ENCODE measurements at regions not wholly inside any gene's neighbourhood (a gene's known extent, or its start where the extent isn't known, plus 50 kb on each side); places are given as distances from the start of the nearest gene placed in this dataset.

DNA sequence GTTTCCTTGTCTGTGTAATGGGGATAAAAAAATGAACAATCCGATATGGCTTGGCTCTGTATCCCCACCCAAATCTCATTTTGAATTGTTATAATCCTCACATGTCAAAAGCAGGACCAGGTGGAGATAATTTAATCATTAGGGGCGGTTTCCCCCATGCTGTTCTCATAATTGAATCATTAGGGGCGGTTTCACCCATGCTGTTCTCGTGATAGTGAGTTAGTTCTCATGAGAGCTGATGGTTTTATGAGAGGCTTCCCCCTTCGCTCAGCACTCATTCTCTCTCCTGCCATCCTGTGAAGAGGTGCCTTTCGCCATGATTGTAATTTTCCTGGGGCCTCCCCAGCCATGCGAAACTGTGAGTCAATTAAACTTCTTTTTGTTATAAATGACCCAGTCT, 633.5 kb downstream of the RAPGEF2 start:
- H3K27ac ChIP-seq: no peak overlapping the region
- TF ChIP-seq, protein P1, sequence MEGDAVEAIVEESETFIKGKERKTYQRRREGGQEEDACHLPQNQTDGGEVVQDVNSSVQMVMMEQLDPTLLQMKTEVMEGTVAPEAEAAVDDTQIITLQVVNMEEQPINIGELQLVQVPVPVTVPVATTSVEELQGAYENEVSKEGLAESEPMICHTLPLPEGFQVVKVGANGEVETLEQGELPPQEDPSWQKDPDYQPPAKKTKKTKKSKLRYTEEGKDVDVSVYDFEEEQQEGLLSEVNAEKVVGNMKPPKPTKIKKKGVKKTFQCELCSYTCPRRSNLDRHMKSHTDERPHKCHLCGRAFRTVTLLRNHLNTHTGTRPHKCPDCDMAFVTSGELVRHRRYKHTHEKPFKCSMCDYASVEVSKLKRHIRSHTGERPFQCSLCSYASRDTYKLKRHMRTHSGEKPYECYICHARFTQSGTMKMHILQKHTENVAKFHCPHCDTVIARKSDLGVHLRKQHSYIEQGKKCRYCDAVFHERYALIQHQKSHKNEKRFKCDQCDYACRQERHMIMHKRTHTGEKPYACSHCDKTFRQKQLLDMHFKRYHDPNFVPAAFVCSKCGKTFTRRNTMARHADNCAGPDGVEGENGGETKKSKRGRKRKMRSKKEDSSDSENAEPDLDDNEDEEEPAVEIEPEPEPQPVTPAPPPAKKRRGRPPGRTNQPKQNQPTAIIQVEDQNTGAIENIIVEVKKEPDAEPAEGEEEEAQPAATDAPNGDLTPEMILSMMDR (IDR thresholded peaks at IDR 0.05): no peak
- no peaks in the 10 kb centered on the region for H3K9me3 ChIP-seq
- no peaks in the 10 kb centered on the region for H3K4me1 ChIP-seq (ENCODE audit: control insufficient read depth in 1 of 2, low read depth in 2 of 2)
- H3K36me3 ChIP-seq: no peaks in the 10 kb centered on the region
- no peak overlapping the region for H3K4me3 ChIP-seq
- no peak for DNase-seq (ENCODE audit: low spot score)
- no peak for ATAC-seq (ENCODE audit: insufficient number of reproducible peaks, low FRiP score, low read depth)
- H3K27me3 ChIP-seq (replicated peaks; ENCODE audit: insufficient read depth): no peaks in the 10 kb centered on the region

DNA sequence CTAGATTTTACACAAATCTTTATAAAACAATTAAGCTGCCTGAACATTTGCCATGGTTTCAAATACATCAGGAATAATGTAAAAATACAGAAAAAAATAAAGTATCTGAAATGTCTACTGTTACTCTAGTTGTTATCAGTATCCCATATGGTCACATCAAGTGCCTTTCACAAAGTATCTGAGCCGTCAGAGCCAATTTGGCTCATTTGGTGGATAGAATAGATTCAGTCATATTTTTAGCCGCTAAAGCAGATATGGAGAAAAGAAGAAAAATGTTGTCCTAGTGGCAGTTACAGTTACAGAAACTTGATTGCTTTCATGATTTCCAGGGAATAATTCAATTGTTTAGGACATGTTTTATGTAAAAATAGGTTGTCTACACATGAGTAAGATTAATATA, 641.1 kb downstream of the RAPGEF2 start:
- H3K9me3 ChIP-seq: no peaks in the 10 kb centered on the region
- ATAC-seq (ENCODE audit: insufficient number of reproducible peaks, low FRiP score, low read depth) (no peak), DNase-seq (ENCODE audit: low spot score) (no peak)
- no peak overlapping the region for H3K27ac ChIP-seq
- H3K36me3 ChIP-seq: no peaks in the 10 kb centered on the region
- TF ChIP-seq, protein P1 (IDR thresholded peaks at IDR 0.05): no peak
- no peaks in the 10 kb centered on the region for H3K4me1 ChIP-seq (ENCODE audit: control insufficient read depth in 1 of 2, low read depth in 2 of 2)
- H3K27me3 ChIP-seq (replicated peaks; ENCODE audit: insufficient read depth): no peaks in the 10 kb centered on the region
- H3K4me3 ChIP-seq: no peak overlapping the region

DNA sequence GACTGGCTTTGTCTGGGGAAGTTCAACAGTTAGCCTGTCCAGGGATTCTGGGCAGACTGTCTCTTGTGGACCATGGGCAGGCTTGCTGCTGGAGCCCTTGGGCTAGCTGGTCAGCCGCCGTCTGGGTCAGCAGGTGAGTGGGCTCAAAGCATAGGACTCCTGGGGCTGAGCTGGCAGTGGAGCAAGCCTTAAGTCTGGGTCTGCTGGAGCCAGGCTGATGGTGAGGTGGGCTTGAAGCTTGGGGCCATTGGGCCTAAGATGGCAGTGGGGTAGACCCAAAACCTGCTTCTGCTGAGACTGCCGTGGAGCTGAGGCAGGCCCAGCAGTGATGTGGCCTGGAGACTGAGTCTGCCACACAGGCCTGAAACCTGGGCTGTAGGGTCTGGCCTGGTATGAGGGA, 645.1 kb downstream of the RAPGEF2 start:
- no peaks in the 10 kb centered on the region for H3K36me3 ChIP-seq
- TF ChIP-seq, protein P1 (IDR thresholded peaks at IDR 0.05): no peak
- no peaks in the 10 kb centered on the region for H3K27me3 ChIP-seq (replicated peaks; ENCODE audit: insufficient read depth)
- DNase-seq (ENCODE audit: low spot score): no peak
- H3K4me3 ChIP-seq: no peak overlapping the region
- H3K9me3 ChIP-seq: no peaks in the 10 kb centered on the region
- ATAC-seq (ENCODE audit: insufficient number of reproducible peaks, low FRiP score, low read depth): no peak
- H3K27ac ChIP-seq: no peak overlapping the region
- no peaks in the 10 kb centered on the region for H3K4me1 ChIP-seq (ENCODE audit: control insufficient read depth in 1 of 2, low read depth in 2 of 2)

DNA sequence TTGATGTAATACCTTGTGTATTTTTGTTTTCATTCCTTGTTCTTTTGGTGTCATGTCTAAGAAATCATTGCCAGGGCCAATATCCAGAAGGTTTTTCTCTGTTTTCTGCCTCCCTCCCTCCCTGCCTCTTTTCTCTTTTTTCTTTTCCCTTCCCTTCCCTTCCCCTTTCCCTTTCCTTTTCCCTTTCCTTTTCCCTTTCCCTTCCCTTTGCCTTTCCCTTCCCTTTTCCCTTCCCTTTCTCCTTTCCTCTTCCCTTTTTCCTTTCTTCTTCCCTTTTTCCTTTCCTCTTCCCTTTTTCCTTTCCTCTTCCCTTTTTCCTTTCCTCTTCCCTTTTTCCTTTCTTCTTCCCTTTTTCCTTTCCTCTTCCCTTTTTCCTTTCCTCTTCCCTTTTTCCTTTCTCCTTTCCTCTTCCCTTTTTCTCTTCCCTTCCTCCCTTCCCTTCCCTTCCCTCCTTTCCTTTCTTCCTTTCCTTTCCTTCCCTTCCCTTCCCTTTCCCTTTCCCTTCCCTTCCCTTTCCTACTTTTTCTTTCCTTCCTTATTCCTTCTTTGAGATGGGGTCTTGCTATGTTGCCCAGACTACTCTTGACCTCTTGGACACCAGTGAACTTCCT, 646.1 kb downstream of the RAPGEF2 start:
- ATAC-seq (ENCODE audit: insufficient number of reproducible peaks, low FRiP score, low read depth): no peak

DNA sequence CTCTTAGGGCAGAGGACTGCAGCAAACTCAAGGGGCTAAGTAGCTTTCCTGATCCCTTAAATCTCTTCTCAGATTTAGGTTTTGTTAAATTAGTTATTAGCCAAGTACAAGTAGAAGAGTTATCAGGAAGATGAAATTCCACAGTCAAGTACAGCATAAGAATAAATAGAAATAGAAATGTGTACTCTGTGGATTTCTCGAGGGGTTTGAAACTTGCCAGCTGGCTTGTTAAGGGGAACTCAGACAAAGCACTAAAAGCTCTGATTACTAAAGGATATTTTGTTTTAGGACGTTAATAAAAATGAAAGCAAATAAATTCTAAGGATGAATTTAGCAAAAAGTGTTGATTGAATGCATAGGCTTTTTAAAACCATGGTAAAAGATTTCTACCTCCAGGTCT, 654.6 kb downstream of the RAPGEF2 start:
- DNase-seq (ENCODE audit: low spot score) (no peak), ATAC-seq (ENCODE audit: insufficient number of reproducible peaks, low FRiP score, low read depth) (no peak)
- TF ChIP-seq, protein P1 (IDR thresholded peaks at IDR 0.05): no peak
- Histone ChIP-seq H3K36me3 (no peaks in the 10 kb centered on the region), H3K27me3 (replicated peaks; ENCODE audit: insufficient read depth) (no peaks in the 10 kb centered on the region), H3K27ac (no peak overlapping the region), H3K9me3 (no peaks in the 10 kb centered on the region), H3K4me3 (no peak overlapping the region), H3K4me1 (ENCODE audit: control insufficient read depth in 1 of 2, low read depth in 2 of 2) (no peaks in the 10 kb centered on the region)

More for the DNA sequence above, 646.1 kb downstream of the RAPGEF2 start:
- H3K27ac ChIP-seq: no peak overlapping the region
- no peaks in the 10 kb centered on the region for H3K36me3 ChIP-seq
- no peak overlapping the region for H3K4me3 ChIP-seq
- no peaks in the 10 kb centered on the region for H3K4me1 ChIP-seq (ENCODE audit: control insufficient read depth in 1 of 2, low read depth in 2 of 2)
- no peak for DNase-seq (ENCODE audit: low spot score)
- H3K9me3 ChIP-seq: no peaks in the 10 kb centered on the region
- TF ChIP-seq, protein P1 (IDR thresholded peaks at IDR 0.05): no peak
- H3K27me3 ChIP-seq (replicated peaks; ENCODE audit: insufficient read depth): no peaks in the 10 kb centered on the region

All from thoracic aorta (tissue), 2 donors.